ENCODE measurements at regions not wholly inside any gene's neighbourhood (a gene's known extent, or its start where the extent isn't known, plus 50 kb on each side); places are given as distances from the start of the nearest gene placed in this dataset.

GRCh38 chr7:53596230-53596629, 560.8 kb downstream of the POM121L12 start:
- H3K9ac ChIP-seq (ENCODE audit: insufficient read length) = no peak overlapping the region
- H3K27ac ChIP-seq = no peak overlapping the region
- no peak for DNase-seq (ENCODE audit: low read depth, low spot score)
- H3K9me3 ChIP-seq (ENCODE audit: low read depth, low read length) = no peaks in the 10 kb centered on the region
- no peak for TF ChIP-seq EZH2 (IDR thresholded peaks at IDR 0.05)
- no peak for TF ChIP-seq FOXP2 (optimal IDR thresholded peaks at IDR 0.05; ENCODE audit: control extremely low read depth, extremely low read length, insufficient read depth)
- TF ChIP-seq POLR2AphosphoS5 (IDR thresholded peaks at IDR 0.05; ENCODE audit: borderline replicate concordance, low read depth, low read length) = no peak
- no peaks in the 10 kb centered on the region for H3K36me3 ChIP-seq (ENCODE audit: insufficient read depth, low read length)
- no peak overlapping the region for H3K4me3 ChIP-seq

GRCh38 chr7:53600296-53600695, 564.9 kb downstream of the POM121L12 start:
- Histone ChIP-seq H3K9me3 (ENCODE audit: low read depth, low read length) (no peaks in the 10 kb centered on the region), H3K9ac (ENCODE audit: insufficient read length) (no peak overlapping the region), H3K27ac (no peak overlapping the region), H3K4me3 (no peak overlapping the region), H3K36me3 (ENCODE audit: insufficient read depth, low read length) (no peaks in the 10 kb centered on the region)
- TF ChIP-seq POLR2AphosphoS5 (IDR thresholded peaks at IDR 0.05; ENCODE audit: borderline replicate concordance, low read depth, low read length) (no peak), FOXP2 (optimal IDR thresholded peaks at IDR 0.05; ENCODE audit: control extremely low read depth, extremely low read length, insufficient read depth) (no peak), EZH2 (IDR thresholded peaks at IDR 0.05) (no peak)
- no peak for DNase-seq (ENCODE audit: low read depth, low spot score)

GRCh38 chr7:53602817-53603418, 567.5 kb downstream of the POM121L12 start:
- no peaks in the 10 kb centered on the region for H3K36me3 ChIP-seq (ENCODE audit: insufficient read depth, low read length)
- no peak for TF ChIP-seq EZH2 (IDR thresholded peaks at IDR 0.05)
- no peak for TF ChIP-seq POLR2AphosphoS5 (IDR thresholded peaks at IDR 0.05; ENCODE audit: borderline replicate concordance, low read depth, low read length)
- TF ChIP-seq FOXP2 (optimal IDR thresholded peaks at IDR 0.05; ENCODE audit: control extremely low read depth, extremely low read length, insufficient read depth) = no peak
- DNase-seq (ENCODE audit: low read depth, low spot score) = no peak
- no peak overlapping the region for H3K9ac ChIP-seq (ENCODE audit: insufficient read length)
- no peak overlapping the region for H3K27ac ChIP-seq
- H3K4me3 ChIP-seq = no peak overlapping the region
- no peaks in the 10 kb centered on the region for H3K9me3 ChIP-seq (ENCODE audit: low read depth, low read length)

GRCh38 chr7:53603461-53603860, 568.0 kb downstream of the POM121L12 start:
- H3K27ac ChIP-seq = no peak overlapping the region
- no peak for TF ChIP-seq FOXP2 (optimal IDR thresholded peaks at IDR 0.05; ENCODE audit: control extremely low read depth, extremely low read length, insufficient read depth)
- no peak for TF ChIP-seq POLR2AphosphoS5 (IDR thresholded peaks at IDR 0.05; ENCODE audit: borderline replicate concordance, low read depth, low read length)
- no peak for TF ChIP-seq EZH2 (IDR thresholded peaks at IDR 0.05)
- H3K9ac ChIP-seq (ENCODE audit: insufficient read length) = no peak overlapping the region
- no peaks in the 10 kb centered on the region for H3K36me3 ChIP-seq (ENCODE audit: insufficient read depth, low read length)
- H3K4me3 ChIP-seq = no peak overlapping the region
- H3K9me3 ChIP-seq (ENCODE audit: low read depth, low read length) = no peaks in the 10 kb centered on the region
- DNase-seq (ENCODE audit: low read depth, low spot score) = no peak

- Histone ChIP-seq H3K9me3 (ENCODE audit: low read depth, low read length) (no peaks in the 10 kb centered on the region), H3K9ac (ENCODE audit: insufficient read length) (no peak overlapping the region), H3K36me3 (ENCODE audit: insufficient read depth, low read length) (no peaks in the 10 kb centered on the region), H3K27ac (no peak overlapping the region), H3K4me3 (no peak overlapping the region)
- DNase-seq (ENCODE audit: low read depth, low spot score) = no peak
- TF ChIP-seq FOXP2 (optimal IDR thresholded peaks at IDR 0.05; ENCODE audit: control extremely low read depth, extremely low read length, insufficient read depth) (no peak), POLR2AphosphoS5 (IDR thresholded peaks at IDR 0.05; ENCODE audit: borderline replicate concordance, low read depth, low read length) (no peak), EZH2 (IDR thresholded peaks at IDR 0.05) (no peak)
These were observed 568.8 kb downstream of the POM121L12 start for GRCh38 chr7:53604201-53604600.

GRCh38 chr7:53607961-53608360, 572.5 kb downstream of the POM121L12 start:
- H3K4me3 ChIP-seq = no peak overlapping the region
- no peak for DNase-seq (ENCODE audit: low read depth, low spot score)
- no peaks in the 10 kb centered on the region for H3K9me3 ChIP-seq (ENCODE audit: low read depth, low read length)
- H3K27ac ChIP-seq = no peak overlapping the region
- no peak overlapping the region for H3K9ac ChIP-seq (ENCODE audit: insufficient read length)
- TF ChIP-seq POLR2AphosphoS5 (IDR thresholded peaks at IDR 0.05; ENCODE audit: borderline replicate concordance, low read depth, low read length) = no peak
- TF ChIP-seq FOXP2 (optimal IDR thresholded peaks at IDR 0.05; ENCODE audit: control extremely low read depth, extremely low read length, insufficient read depth) = no peak
- TF ChIP-seq EZH2 (IDR thresholded peaks at IDR 0.05) = no peak
- no peaks in the 10 kb centered on the region for H3K36me3 ChIP-seq (ENCODE audit: insufficient read depth, low read length)

- H3K27ac ChIP-seq = no peak overlapping the region
- no peaks in the 10 kb centered on the region for H3K9me3 ChIP-seq (ENCODE audit: low read depth, low read length)
- TF ChIP-seq EZH2 (IDR thresholded peaks at IDR 0.05) = no peak
- no peak for TF ChIP-seq POLR2AphosphoS5 (IDR thresholded peaks at IDR 0.05; ENCODE audit: borderline replicate concordance, low read depth, low read length)
- TF ChIP-seq FOXP2 (optimal IDR thresholded peaks at IDR 0.05; ENCODE audit: control extremely low read depth, extremely low read length, insufficient read depth) = no peak
- H3K9ac ChIP-seq (ENCODE audit: insufficient read length) = no peak overlapping the region
- H3K4me3 ChIP-seq = no peak overlapping the region
- no peak for DNase-seq (ENCODE audit: low read depth, low spot score)
- no peaks in the 10 kb centered on the region for H3K36me3 ChIP-seq (ENCODE audit: insufficient read depth, low read length)
These were observed 573.8 kb downstream of the POM121L12 start for GRCh38 chr7:53609185-53609584.

- H3K9me3 ChIP-seq (ENCODE audit: low read depth, low read length) = no peaks in the 10 kb centered on the region
These were observed 575.6 kb downstream of the POM121L12 start for GRCh38 chr7:53611043-53611442.

GRCh38 chr7:53624356-53624755, 588.9 kb downstream of the POM121L12 start:
- no peaks in the 10 kb centered on the region for H3K36me3 ChIP-seq (ENCODE audit: insufficient read depth, low read length)
- H3K9me3 ChIP-seq (ENCODE audit: low read depth, low read length) = no peaks in the 10 kb centered on the region
- no peak for TF ChIP-seq EZH2 (IDR thresholded peaks at IDR 0.05)
- no peak for TF ChIP-seq POLR2AphosphoS5 (IDR thresholded peaks at IDR 0.05; ENCODE audit: borderline replicate concordance, low read depth, low read length)
- TF ChIP-seq FOXP2 (optimal IDR thresholded peaks at IDR 0.05; ENCODE audit: control extremely low read depth, extremely low read length, insufficient read depth) = no peak
- no peak overlapping the region for H3K27ac ChIP-seq
- no peak overlapping the region for H3K9ac ChIP-seq (ENCODE audit: insufficient read length)
- no peak overlapping the region for H3K4me3 ChIP-seq
- DNase-seq (ENCODE audit: low read depth, low spot score) = no peak

More at GRCh38 chr7:53611043-53611442, 575.6 kb downstream of the POM121L12 start:
- Histone ChIP-seq H3K36me3 (ENCODE audit: insufficient read depth, low read length) (no peaks in the 10 kb centered on the region), H3K4me3 (no peak overlapping the region), H3K9ac (ENCODE audit: insufficient read length) (no peak overlapping the region), H3K27ac (no peak overlapping the region)
- no peak for DNase-seq (ENCODE audit: low read depth, low spot score)
- TF ChIP-seq EZH2 (IDR thresholded peaks at IDR 0.05) (no peak), FOXP2 (optimal IDR thresholded peaks at IDR 0.05; ENCODE audit: control extremely low read depth, extremely low read length, insufficient read depth) (no peak), POLR2AphosphoS5 (IDR thresholded peaks at IDR 0.05; ENCODE audit: borderline replicate concordance, low read depth, low read length) (no peak)
